Immature natural killer cell (primary cell): ENCODE measurements at regions not wholly inside any gene's neighbourhood (a gene's known extent, or its start where the extent isn't known, plus 50 kb on each side); places are given as distances from the start of the nearest gene placed in this dataset.

Source experiments
- DNase-seq, 3 donors: peaks; one replicate each; pipeline ENCODE4 v3.0.0; 2022; ENCODE audit warnings: mixed read lengths in 1 of 3
- H3K27ac Mint-ChIP-seq, 6 donors: one replicate each; pipeline ENCODE4 v1.8.0; 2020; ENCODE audit warnings: mixed read lengths in 6 of 6, mild to moderate bottlenecking in 5 of 6, inconsistent platforms in 4 of 6, moderate library complexity in 3 of 6
- H3K27me3 Mint-ChIP-seq, 3 donors: one replicate each; pipeline ENCODE4 v1.8.0; 2020 to 2021; ENCODE audit warnings: low read depth in 3 of 3, mild to moderate bottlenecking in 3 of 3, mixed read lengths in 3 of 3, moderate library complexity in 3 of 3, inconsistent platforms in 1 of 3
- H3K36me3 Mint-ChIP-seq, 3 donors: one replicate each; pipeline ENCODE4 v1.8.0; 2020; ENCODE audit warnings: mixed read lengths in 3 of 3, inconsistent platforms in 2 of 3, mild to moderate bottlenecking in 2 of 3
- H3K4me1 Mint-ChIP-seq, 2 donors: one replicate each; pipeline ENCODE4 v1.8.0; 2020; ENCODE audit warnings: inconsistent platforms in 2 of 2, mild to moderate bottlenecking in 2 of 2, mixed read lengths in 2 of 2, moderate library complexity in 1 of 2
- H3K4me3 Mint-ChIP-seq, 5 donors: one replicate each; pipeline ENCODE4 v1.8.0; 2020; ENCODE audit warnings: mild to moderate bottlenecking in 5 of 5, mixed read lengths in 5 of 5, inconsistent platforms in 3 of 5, moderate library complexity in 3 of 5
- H3K9me3 Mint-ChIP-seq, 6 donors: one replicate each; pipeline ENCODE4 v1.8.0; 2020; ENCODE audit warnings: mild to moderate bottlenecking in 6 of 6, mixed read lengths in 6 of 6, inconsistent platforms in 4 of 6, moderate library complexity in 3 of 6

DNA sequence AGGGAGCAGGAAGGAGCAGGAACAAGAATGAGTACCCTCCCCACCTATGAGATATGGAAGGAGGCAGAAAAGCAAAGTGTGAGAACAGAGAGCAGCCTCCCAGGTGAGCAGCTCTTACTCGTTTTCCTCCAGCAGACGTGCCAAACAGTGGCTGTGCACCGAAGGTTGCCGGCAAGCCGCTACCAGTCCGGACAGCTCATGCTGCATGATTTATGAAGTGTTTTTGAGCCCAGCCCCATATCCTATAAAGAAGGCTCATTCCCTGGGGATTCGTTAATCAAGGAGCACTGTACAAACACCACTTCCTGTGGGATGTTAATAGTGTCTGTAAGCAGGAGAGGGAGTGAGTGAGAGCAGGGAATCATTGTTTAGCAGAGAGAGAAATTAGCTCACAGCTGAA lies 118.3 kb upstream of the FOXB1 start:
- H3K4me3 Mint-ChIP-seq = no peak overlapping the region
- H3K4me1 Mint-ChIP-seq = no peaks in the 10 kb centered on the region
- no peaks in the 10 kb centered on the region for H3K36me3 Mint-ChIP-seq
- H3K27ac Mint-ChIP-seq = no peak overlapping the region
- no peak for DNase-seq
- H3K9me3 Mint-ChIP-seq = no peaks in the 10 kb centered on the region
- peaks cover 2 to 10% (median 9%) of the 10 kb centered on the region in 3 donors for H3K27me3 Mint-ChIP-seq

DNA sequence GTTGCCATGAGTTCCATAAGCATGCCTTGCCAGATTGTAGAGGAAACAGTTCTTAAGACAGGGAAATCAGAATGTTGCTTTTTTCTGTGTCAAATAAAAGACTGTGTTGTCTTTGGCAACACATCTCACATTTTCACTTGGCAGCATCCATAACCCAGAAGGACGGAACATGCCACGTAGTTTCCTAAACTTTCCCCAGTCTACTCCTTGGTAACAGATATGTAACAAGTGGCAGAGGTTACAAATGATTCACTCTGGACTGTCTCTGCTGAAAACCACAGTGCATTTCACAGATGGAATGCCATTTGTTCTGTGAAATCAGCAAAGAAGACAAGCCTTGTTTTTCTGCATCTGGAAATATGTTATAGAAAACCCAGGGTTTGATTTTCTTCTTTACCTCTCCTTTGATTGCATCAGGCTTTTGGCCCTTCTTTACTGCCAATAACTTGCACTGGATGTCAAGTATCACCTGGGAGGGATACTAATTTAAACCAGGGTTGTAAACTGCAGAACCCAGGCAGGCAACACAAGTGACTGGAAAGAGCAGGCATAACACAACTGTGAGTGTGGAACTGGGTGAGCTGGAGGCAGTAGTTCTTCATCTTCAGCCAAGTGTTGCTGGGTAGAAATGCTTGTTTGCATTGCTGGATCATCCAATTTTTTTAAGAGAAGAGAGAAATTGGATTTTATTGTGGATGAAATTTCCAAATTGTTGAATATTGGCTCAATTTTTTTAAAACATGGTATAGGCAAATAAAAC lies 124.4 kb upstream of the FOXB1 start:
- no peaks in the 10 kb centered on the region for H3K36me3 Mint-ChIP-seq
- DNase-seq = no peak
- H3K27me3 Mint-ChIP-seq = peaks cover 3 to 12% (median 8%) of the 10 kb centered on the region in 3 donors
- H3K4me3 Mint-ChIP-seq = no peak overlapping the region
- no peaks in the 10 kb centered on the region for H3K9me3 Mint-ChIP-seq
- no peak overlapping the region for H3K27ac Mint-ChIP-seq
- no peaks in the 10 kb centered on the region for H3K4me1 Mint-ChIP-seq

DNA sequence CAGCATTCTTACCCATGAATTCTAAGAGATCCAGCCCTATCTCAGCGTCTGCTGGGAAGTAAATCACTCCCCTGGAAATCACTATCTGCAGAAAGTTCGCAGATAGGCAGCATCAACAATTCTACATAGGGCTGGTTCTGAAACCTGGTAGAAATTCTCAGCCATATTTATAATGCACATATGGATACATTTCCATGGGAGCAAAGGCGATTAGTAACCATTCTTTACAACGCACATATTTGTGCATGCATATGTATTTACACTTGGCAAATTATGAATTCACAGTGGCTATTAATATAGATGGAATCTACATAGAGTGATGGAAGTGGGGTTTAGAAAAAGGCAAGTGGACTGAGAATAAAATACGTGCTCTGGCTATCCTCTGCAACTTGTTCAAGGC lies 128.0 kb upstream of the FOXB1 start:
- Mint-ChIP-seq H3K4me1 (no peaks in the 10 kb centered on the region), H3K27me3 (peaks cover 6 to 17% (median 8%) of the 10 kb centered on the region in 3 donors), H3K27ac (no peak overlapping the region), H3K9me3 (no peaks in the 10 kb centered on the region), H3K4me3 (no peak overlapping the region), H3K36me3 (no peaks in the 10 kb centered on the region)
- no peak for DNase-seq

DNA sequence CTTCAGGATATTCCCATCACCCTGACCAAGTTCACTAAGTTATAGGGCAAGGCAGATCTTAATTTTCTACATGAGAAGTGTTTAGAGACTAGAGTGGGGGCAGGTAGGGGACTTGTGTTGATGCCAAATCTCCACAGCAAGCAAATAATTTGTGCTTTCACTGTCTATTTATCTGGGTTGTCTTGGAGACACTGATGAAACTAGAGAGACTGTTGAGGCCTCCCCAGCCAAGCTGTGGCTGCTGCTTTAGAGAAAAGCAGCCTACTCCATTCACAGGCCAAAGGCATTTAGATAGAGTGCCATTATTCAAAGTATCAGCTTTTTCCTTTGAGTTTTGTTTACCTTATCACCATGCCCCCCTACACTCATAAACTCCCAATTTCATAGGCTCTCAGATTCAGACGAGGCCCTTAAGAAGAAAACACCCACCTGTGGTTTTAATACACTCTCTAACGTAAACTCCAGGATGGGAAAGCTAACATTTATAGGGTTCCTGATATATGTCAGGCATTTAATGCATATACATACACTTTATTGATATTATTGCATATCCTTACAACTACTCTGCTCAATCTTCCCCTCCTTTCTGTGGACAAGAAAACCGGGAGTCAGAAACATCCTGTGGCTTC lies 130.4 kb upstream of the FOXB1 start:
- Mint-ChIP-seq H3K36me3 (no peaks in the 10 kb centered on the region), H3K4me3 (no peak overlapping the region), H3K4me1 (no peaks in the 10 kb centered on the region)

DNA sequence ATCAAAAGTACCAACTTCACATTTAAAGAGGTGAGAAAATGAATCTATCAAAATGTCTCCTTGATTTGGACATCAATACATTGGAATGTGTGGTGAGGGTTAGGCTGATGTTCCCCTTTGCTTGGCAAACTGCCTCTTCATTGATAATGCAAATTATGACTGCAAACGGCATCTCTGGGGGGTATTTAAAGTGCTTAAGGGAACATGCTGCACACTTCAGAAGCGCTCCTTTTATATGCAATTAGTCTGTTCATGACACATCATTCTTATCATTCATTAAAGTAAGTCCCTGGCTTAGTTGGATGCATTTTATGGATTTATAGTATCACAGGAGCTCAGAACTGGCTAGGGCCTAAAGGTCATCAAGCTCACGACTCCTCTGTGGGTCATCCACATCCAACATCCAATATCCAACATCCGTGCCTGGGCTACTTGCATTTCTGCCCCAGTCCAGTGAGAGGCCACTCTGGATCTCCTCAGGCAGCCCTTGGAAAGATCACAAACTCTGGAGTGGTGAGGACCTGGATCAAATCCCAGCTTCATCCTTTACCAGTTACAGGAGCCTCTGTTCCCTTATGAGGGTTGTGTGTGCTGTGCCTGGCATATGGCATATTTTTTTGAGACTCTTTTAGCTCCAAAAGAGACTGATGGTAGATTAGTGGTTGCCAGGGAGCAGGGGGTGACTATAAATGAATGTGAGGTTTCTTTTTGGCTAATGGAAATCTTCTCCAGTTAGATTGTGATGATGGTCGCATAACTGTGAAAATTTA lies 136.8 kb upstream of the FOXB1 start:
- peaks cover 0 to 10% (median 9%) of the 10 kb centered on the region in 3 donors for H3K27me3 Mint-ChIP-seq
- DNase-seq = no peak
- H3K4me1 Mint-ChIP-seq = no peaks in the 10 kb centered on the region
- H3K9me3 Mint-ChIP-seq = no peaks in the 10 kb centered on the region
- no peaks in the 10 kb centered on the region for H3K36me3 Mint-ChIP-seq
- H3K4me3 Mint-ChIP-seq = no peak overlapping the region
- no peak overlapping the region for H3K27ac Mint-ChIP-seq

More for the DNA sequence above, 130.4 kb upstream of the FOXB1 start:
- Mint-ChIP-seq H3K27ac (no peak overlapping the region), H3K9me3 (no peaks in the 10 kb centered on the region), H3K27me3 (peaks cover 6 to 13% (median 8%) of the 10 kb centered on the region in 3 donors)
- DNase-seq = no peak

DNA sequence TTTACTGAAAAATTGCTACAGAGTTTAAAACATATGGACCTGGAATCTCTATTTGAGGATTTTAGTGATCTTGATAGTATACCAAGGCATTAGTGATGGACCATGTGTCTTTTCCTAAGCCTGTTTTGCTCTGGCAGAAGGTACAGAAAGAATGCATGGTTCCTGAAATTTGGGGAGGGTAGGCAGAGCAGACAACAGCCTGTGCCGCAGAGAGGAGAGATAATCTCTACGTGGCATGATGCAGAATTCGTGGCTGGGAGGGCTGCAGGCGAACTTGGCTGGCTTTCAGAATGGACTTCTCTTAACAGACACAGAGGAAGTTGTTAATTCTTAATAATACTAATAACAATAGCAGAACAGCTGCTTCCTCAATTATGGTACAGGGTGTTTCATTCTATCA lies 137.5 kb upstream of the FOXB1 start:
- no peaks in the 10 kb centered on the region for H3K4me1 Mint-ChIP-seq
- H3K36me3 Mint-ChIP-seq = no peaks in the 10 kb centered on the region
- H3K4me3 Mint-ChIP-seq = no peak overlapping the region
- peaks cover 0 to 10% (median 9%) of the 10 kb centered on the region in 3 donors for H3K27me3 Mint-ChIP-seq
- DNase-seq = no peak
- H3K27ac Mint-ChIP-seq = no peak overlapping the region
- no peaks in the 10 kb centered on the region for H3K9me3 Mint-ChIP-seq

DNA sequence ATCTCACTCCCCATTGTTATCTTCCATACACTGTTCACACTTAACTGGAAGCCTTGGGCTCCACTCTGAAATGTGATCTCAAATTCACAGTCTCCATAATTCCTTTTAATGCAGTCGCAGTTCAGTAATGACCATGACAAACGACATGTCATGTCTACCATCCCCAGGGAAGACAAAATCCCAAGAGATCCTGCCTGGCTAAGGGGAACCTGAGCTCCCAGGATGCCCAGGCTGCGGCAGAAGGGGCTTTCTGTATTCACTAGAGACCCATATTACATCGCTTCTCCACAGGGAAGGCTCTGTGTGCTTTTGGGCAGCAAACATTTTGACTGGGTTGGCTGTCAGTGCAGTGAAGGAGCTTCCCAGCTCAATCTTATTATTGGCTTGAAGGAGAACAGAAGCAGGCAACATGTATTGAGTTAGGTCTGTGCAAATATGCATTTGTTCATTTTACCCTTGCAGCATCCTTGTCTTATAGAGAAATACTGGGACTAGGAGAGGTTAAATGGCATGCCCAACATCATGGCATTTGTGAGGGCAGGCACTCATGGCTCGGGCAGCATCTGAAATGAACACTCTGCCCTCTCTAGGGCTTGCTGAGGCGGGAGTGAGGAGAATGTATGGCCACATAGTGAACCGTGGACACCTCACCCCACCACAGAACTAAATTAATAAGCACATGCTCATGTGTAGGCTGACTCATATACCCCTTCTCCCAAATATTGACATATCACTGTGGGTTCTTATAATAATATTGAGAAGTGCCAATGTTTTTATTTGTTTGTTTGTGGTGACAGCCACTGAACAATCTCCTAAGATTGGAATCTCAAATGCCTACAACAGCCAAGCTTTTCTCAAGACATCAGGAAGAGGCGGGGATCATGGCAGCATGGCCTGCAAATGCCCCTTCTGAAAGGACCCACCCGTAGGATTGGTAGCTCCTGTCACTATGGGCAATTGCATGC lies 141.6 kb upstream of the FOXB1 start:
- no peaks in the 10 kb centered on the region for H3K4me1 Mint-ChIP-seq
- peaks cover 0 to 10% (median 10%) of the 10 kb centered on the region in 3 donors for H3K27me3 Mint-ChIP-seq
- H3K9me3 Mint-ChIP-seq = no peaks in the 10 kb centered on the region
- H3K27ac Mint-ChIP-seq = no peak overlapping the region
- no peak for DNase-seq
- no peak overlapping the region for H3K4me3 Mint-ChIP-seq
- H3K36me3 Mint-ChIP-seq = no peaks in the 10 kb centered on the region

DNA sequence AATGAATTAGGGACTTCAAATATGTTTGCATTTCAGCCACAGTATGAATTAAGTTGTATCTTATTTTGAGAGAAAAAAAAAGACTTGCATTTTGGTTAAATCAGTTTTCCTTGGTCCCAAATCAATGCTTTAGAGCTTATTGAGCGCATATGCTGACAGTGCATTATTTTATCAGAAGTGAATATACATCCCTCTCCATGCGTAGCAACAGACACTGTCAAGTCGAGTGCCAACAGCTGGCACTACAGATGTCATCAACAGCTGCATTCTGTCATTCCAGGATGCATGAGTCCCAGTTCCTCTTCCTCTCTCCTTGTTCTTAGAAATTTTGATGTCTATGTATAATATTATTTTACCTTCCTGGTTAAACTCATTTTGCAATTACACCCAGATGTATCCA lies 156.1 kb upstream of the FOXB1 start:
- no peak overlapping the region for H3K4me3 Mint-ChIP-seq
- H3K27ac Mint-ChIP-seq = no peak overlapping the region
- H3K27me3 Mint-ChIP-seq = peaks cover 7% of the 10 kb centered on the region in 3 donors
- no peaks in the 10 kb centered on the region for H3K9me3 Mint-ChIP-seq
- DNase-seq = no peak
- H3K4me1 Mint-ChIP-seq = no peaks in the 10 kb centered on the region
- no peaks in the 10 kb centered on the region for H3K36me3 Mint-ChIP-seq

DNA sequence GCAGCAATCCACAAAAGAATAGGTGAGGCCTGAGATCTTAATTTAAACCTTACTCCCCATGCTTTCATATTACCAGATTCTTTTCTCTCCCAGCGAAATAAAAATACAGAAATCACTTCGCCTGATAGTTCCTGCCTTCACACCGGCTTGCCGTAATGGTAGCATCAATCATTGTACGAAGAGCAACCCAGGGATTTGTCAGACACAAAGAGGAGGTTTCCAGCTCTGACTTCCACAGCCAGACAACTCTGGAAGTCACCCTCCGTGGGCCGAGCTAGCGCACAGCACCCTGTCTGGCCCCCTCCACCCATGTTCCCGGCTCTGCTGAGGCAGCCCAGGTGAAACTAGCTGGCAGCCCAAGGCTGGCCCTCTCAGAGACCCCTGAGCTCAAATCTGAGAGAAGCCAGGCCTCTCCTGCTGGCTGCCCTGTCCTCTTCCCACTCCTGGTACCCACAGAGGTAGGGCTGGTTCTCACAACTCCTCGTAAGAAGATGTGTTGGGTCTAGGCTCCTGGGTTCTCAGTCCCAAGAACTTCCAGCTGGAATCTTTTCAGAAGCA lies 156.9 kb upstream of the BNIP2 start:
- Mint-ChIP-seq H3K4me3 (no peak overlapping the region), H3K36me3 (no peaks in the 10 kb centered on the region), H3K27ac (no peak overlapping the region), H3K4me1 (no peaks in the 10 kb centered on the region), H3K9me3 (no peaks in the 10 kb centered on the region), H3K27me3 (peaks cover 5 to 11% (median 6%) of the 10 kb centered on the region in 3 donors)
- no peak for DNase-seq

DNA sequence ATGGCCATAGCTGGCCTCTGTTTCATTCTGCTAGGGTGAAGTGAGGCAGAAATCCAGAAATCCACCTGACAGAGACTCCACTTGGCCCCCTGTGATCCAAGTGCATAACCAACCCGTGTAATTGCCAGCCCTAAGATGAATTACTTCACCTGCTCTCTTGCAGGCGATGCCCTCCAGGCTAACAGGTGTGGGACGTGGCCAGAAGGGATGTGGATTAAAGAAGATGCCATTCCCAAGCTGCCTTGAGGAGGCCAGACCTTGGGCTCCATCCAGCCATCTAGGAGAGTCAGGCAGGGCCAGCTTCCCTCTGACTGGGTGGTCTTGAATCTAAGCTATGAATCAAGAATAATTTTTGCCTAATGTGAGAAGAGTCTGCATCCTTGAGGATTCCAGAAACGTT lies 154.5 kb upstream of the BNIP2 start:
- Mint-ChIP-seq H3K4me1 (peaks cover 1 to 6% of the 10 kb centered on the region in 2 donors), H3K27ac (no peak overlapping the region), H3K36me3 (no peaks in the 10 kb centered on the region), H3K27me3 (peaks cover 4 to 14% (median 6%) of the 10 kb centered on the region in 3 donors), H3K4me3 (no peak overlapping the region), H3K9me3 (no peaks in the 10 kb centered on the region)
- no peak for DNase-seq

DNA sequence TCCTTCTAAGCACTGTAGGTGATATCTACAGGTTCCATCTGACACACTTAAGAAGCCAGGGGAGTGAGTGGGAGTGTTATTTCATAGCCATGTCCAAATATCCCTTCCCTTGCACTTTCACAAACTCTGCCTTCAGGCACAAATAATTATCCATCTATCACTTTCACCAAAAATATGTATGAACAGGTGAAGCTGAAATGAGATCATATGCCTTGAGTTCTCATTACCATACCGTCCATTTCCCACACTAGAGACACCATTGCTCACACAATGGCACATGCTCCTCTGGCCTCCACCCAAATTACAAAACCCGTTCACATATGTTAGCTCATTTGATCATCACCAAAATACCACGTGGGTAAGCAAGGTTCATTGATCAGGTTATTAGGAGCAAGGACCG lies 151.9 kb upstream of the BNIP2 start:
- no peaks in the 10 kb centered on the region for H3K9me3 Mint-ChIP-seq
- no peak overlapping the region for H3K4me3 Mint-ChIP-seq
- DNase-seq = no peak
- H3K36me3 Mint-ChIP-seq = no peaks in the 10 kb centered on the region
- H3K4me1 Mint-ChIP-seq = peaks cover 6 to 11% of the 10 kb centered on the region in 2 donors
- peaks cover 3 to 16% (median 4%) of the 10 kb centered on the region in 3 donors for H3K27me3 Mint-ChIP-seq
- H3K27ac Mint-ChIP-seq = no peak overlapping the region

DNA sequence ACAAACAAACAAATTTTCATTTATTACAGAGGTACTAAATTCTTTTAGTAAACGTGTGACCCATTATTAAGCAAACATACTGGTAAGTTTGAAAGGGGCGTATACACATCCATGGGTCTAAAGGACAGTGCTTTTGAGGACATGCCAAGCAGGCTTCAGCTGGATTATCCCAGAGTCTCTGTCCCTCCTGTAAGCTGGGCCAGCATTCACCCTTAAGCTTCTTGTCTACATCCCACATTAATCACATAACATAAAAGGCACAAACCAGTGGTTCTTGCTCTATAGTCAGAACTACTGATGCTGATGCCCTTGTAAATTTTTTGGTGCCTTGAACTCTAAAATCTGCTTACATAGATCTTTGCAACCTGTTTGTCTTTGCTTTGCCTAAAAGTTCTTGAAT lies 150.8 kb upstream of the BNIP2 start:
- peaks cover 3 to 18% (median 4%) of the 10 kb centered on the region in 3 donors for H3K27me3 Mint-ChIP-seq
- no peak overlapping the region for H3K4me3 Mint-ChIP-seq
- H3K4me1 Mint-ChIP-seq = peaks cover 6 to 11% of the 10 kb centered on the region in 2 donors
- H3K36me3 Mint-ChIP-seq = no peaks in the 10 kb centered on the region
- no peaks in the 10 kb centered on the region for H3K9me3 Mint-ChIP-seq
- H3K27ac Mint-ChIP-seq = no peak overlapping the region
- no peak for DNase-seq

DNA sequence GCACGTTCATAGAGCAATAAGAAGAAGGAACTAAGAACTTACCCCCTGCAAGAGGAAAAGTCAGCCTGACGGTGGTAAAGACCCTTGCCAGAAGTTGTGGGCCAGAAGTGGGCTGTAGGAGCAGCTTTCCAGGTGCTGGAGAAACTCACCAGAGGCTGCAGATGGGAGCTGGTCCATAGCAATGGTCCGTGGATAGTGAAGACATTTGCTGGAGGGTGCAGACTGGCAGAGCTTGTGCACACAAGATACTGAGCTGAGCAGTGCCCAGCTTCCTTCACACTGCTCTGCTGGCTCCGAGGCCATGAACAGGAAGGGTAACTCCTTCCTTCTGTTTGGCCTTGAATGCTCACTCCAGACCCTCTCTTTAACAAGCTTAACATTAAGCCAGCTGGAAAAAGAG lies 149.8 kb upstream of the BNIP2 start:
- no peak for DNase-seq
- H3K27me3 Mint-ChIP-seq = peaks cover 3 to 21% (median 4%) of the 10 kb centered on the region in 3 donors
- no peak overlapping the region for H3K4me3 Mint-ChIP-seq
- no peak overlapping the region for H3K27ac Mint-ChIP-seq
- H3K4me1 Mint-ChIP-seq = peaks cover 6 to 11% of the 10 kb centered on the region in 2 donors
- H3K9me3 Mint-ChIP-seq = no peaks in the 10 kb centered on the region
- no peaks in the 10 kb centered on the region for H3K36me3 Mint-ChIP-seq
